GM19035 (cell line): ENCODE measurements at regions not wholly inside any gene's neighbourhood (a gene's known extent, or its start where the extent isn't known, plus 50 kb on each side); places are given as distances from the start of the nearest gene placed in this dataset.

Experiments
- ATAC-seq: cut with Tn5 transposase; IDR thresholded peaks from one replicate; pipeline ENCODE4 v1.9.1; 2021; ENCODE audit not compliant: unreplicated experiment

GRCh38 chr16:14362774-14363371 is 267.2 kb downstream of the PARN start:
- no peak for ATAC-seq

- ATAC-seq, result no peak
These were observed 269.6 kb downstream of the PARN start for GRCh38 chr16:14360326-14361037.

- ATAC-seq, result no peak
These were observed 271.3 kb downstream of the PARN start for GRCh38 chr16:14358697-14359305.

- ATAC-seq, result no peak
These were observed 272.7 kb downstream of the PARN start for GRCh38 chr16:14357328-14357727.

- ATAC-seq, result no peak
These were observed 274.0 kb downstream of the PARN start for GRCh38 chr16:14356064-14356463.

- ATAC-seq, result peak; percentile 92
These were observed 275.3 kb downstream of the PARN start for GRCh38 chr16:14354561-14355351.

- no peak for ATAC-seq
These were observed 276.7 kb downstream of the PARN start for GRCh38 chr16:14353340-14353739.

- ATAC-seq, result no peak
These were observed 278.4 kb downstream of the PARN start for GRCh38 chr16:14351647-14352046.

- ATAC-seq, result no peak
These were observed 279.4 kb downstream of the PARN start for GRCh38 chr16:14350626-14351025.

GRCh38 chr16:14350081-14350480 is 279.0 kb downstream of the MRTFB start:
- no peak for ATAC-seq

GRCh38 chr16:14347706-14348105 is 276.6 kb downstream of the MRTFB start:
- ATAC-seq, result no peak

GRCh38 chr16:14346278-14347142 is 275.4 kb downstream of the MRTFB start:
- no peak for ATAC-seq

- no peak for ATAC-seq
These were observed 274.5 kb downstream of the MRTFB start for GRCh38 chr16:14345512-14346115.

- ATAC-seq, result no peak
These were observed 273.8 kb downstream of the MRTFB start for GRCh38 chr16:14344945-14345344.

- ATAC-seq, result no peak
These were observed 273.2 kb downstream of the MRTFB start for GRCh38 chr16:14344292-14344691.

- no peak for ATAC-seq
These were observed 270.5 kb downstream of the MRTFB start for GRCh38 chr16:14341324-14342225.

GRCh38 chr16:14339694-14340093 is 268.6 kb downstream of the MRTFB start:
- ATAC-seq, result no peak

GRCh38 chr16:14338969-14339368 is 267.9 kb downstream of the MRTFB start:
- no peak for ATAC-seq

- ATAC-seq, result no peak
These were observed 267.1 kb downstream of the MRTFB start for GRCh38 chr16:14338236-14338635.
